H1 (cell line): ENCODE measurements at regions not wholly inside any gene's neighbourhood (a gene's known extent, or its start where the extent isn't known, plus 50 kb on each side); places are given as distances from the start of the nearest gene placed in this dataset.

Experiments
- ASH2L ChIP-seq: fragments of 200-600, 300-600 bp; sonication (generic); IDR thresholded peaks from one replicate; pipeline ENCODE4 v1.7.1; 2017; ENCODE audit warnings: low read length
- ATF2 ChIP-seq: IDR thresholded peaks from 2 replicates; pipeline ENCODE4 v1.6.1; 2012; ENCODE audit warnings: low read length, inconsistent platforms
- CHD1 ChIP-seq: IDR thresholded peaks from 2 replicates; pipeline ENCODE4 v1.6.1; 2012; ENCODE audit warnings: low read depth, low read length, improper control_type of control experiment
- CREB1 ChIP-seq: IDR thresholded peaks from 2 replicates; pipeline ENCODE4 v1.6.1; 2012; ENCODE audit warnings: inconsistent platforms
- CTBP2 ChIP-seq: IDR thresholded peaks from 2 replicates; pipeline ENCODE4 v1.7.0; 2011; ENCODE audit warnings: borderline replicate concordance, mild to moderate bottlenecking, moderate library complexity, mixed read lengths, low read length; ENCODE audit not compliant: insufficient read depth, insufficient read length
- JUN ChIP-seq: IDR thresholded peaks from 2 replicates; pipeline ENCODE4 v1.6.1; 2011; ENCODE audit warnings: low read depth, mild to moderate bottlenecking, improper control_type of control experiment, low read length
- POLR2AphosphoS5 ChIP-seq: IDR thresholded peaks from 2 replicates; pipeline ENCODE4 v1.6.1; 2011; ENCODE audit warnings: low read depth, low read length
- SIRT6 ChIP-seq: IDR thresholded peaks from one replicate; pipeline ENCODE4 v1.7.1; 2012; ENCODE audit warnings: low read length, inconsistent platforms
- SUZ12 ChIP-seq: fragments of 200-600 bp; sonication (generic); IDR thresholded peaks from 2 replicates; pipeline ENCODE4 v1.6.1; 2012; ENCODE audit warnings: mild to moderate bottlenecking, inconsistent platforms, low read length, moderate library complexity, mixed read lengths
- TAF7 ChIP-seq: optimal IDR thresholded peaks from 2 replicates; pipeline ENCODE3; 2011; ENCODE audit warnings: low read depth, mild to moderate bottlenecking, inconsistent platforms, low read length, moderate library complexity, borderline replicate concordance
- TEAD4 ChIP-seq: IDR thresholded peaks from 2 replicates; pipeline ENCODE4 v1.6.1; 2012; ENCODE audit warnings: low read depth, low read length, inconsistent platforms, mixed read lengths
- TF ChIP-seq, protein P1 (sequence below): fragments of 300-600 bp; sonication (generic); IDR thresholded peaks from 2 replicates; pipeline ENCODE4 v1.7.1; 2012; ENCODE audit warnings: low read length, moderate library complexity, mild to moderate bottlenecking, inconsistent platforms; ENCODE audit not compliant: insufficient replicate concordance

DNA sequence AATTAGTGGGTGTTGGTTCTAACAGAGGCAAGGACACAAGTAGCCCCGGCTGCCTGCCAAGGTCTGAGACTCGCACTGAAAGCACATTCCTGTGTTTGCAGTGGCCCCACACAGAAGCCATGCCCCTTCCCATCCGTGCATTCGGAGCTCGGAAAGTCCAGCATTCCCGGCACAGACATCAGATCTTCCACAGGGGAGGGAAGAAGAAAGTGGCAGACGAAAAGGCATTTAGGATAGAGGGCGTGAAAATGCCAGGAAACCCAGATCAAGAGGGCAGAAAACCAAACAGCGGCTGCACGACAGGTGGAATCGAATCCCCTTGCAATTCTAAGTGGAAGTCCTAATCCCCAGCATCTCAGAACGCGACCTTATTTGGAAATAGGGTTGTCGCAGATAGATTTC lies 105.5 kb upstream of the ASB18 start (continued):
- TF ChIP-seq, protein P1, sequence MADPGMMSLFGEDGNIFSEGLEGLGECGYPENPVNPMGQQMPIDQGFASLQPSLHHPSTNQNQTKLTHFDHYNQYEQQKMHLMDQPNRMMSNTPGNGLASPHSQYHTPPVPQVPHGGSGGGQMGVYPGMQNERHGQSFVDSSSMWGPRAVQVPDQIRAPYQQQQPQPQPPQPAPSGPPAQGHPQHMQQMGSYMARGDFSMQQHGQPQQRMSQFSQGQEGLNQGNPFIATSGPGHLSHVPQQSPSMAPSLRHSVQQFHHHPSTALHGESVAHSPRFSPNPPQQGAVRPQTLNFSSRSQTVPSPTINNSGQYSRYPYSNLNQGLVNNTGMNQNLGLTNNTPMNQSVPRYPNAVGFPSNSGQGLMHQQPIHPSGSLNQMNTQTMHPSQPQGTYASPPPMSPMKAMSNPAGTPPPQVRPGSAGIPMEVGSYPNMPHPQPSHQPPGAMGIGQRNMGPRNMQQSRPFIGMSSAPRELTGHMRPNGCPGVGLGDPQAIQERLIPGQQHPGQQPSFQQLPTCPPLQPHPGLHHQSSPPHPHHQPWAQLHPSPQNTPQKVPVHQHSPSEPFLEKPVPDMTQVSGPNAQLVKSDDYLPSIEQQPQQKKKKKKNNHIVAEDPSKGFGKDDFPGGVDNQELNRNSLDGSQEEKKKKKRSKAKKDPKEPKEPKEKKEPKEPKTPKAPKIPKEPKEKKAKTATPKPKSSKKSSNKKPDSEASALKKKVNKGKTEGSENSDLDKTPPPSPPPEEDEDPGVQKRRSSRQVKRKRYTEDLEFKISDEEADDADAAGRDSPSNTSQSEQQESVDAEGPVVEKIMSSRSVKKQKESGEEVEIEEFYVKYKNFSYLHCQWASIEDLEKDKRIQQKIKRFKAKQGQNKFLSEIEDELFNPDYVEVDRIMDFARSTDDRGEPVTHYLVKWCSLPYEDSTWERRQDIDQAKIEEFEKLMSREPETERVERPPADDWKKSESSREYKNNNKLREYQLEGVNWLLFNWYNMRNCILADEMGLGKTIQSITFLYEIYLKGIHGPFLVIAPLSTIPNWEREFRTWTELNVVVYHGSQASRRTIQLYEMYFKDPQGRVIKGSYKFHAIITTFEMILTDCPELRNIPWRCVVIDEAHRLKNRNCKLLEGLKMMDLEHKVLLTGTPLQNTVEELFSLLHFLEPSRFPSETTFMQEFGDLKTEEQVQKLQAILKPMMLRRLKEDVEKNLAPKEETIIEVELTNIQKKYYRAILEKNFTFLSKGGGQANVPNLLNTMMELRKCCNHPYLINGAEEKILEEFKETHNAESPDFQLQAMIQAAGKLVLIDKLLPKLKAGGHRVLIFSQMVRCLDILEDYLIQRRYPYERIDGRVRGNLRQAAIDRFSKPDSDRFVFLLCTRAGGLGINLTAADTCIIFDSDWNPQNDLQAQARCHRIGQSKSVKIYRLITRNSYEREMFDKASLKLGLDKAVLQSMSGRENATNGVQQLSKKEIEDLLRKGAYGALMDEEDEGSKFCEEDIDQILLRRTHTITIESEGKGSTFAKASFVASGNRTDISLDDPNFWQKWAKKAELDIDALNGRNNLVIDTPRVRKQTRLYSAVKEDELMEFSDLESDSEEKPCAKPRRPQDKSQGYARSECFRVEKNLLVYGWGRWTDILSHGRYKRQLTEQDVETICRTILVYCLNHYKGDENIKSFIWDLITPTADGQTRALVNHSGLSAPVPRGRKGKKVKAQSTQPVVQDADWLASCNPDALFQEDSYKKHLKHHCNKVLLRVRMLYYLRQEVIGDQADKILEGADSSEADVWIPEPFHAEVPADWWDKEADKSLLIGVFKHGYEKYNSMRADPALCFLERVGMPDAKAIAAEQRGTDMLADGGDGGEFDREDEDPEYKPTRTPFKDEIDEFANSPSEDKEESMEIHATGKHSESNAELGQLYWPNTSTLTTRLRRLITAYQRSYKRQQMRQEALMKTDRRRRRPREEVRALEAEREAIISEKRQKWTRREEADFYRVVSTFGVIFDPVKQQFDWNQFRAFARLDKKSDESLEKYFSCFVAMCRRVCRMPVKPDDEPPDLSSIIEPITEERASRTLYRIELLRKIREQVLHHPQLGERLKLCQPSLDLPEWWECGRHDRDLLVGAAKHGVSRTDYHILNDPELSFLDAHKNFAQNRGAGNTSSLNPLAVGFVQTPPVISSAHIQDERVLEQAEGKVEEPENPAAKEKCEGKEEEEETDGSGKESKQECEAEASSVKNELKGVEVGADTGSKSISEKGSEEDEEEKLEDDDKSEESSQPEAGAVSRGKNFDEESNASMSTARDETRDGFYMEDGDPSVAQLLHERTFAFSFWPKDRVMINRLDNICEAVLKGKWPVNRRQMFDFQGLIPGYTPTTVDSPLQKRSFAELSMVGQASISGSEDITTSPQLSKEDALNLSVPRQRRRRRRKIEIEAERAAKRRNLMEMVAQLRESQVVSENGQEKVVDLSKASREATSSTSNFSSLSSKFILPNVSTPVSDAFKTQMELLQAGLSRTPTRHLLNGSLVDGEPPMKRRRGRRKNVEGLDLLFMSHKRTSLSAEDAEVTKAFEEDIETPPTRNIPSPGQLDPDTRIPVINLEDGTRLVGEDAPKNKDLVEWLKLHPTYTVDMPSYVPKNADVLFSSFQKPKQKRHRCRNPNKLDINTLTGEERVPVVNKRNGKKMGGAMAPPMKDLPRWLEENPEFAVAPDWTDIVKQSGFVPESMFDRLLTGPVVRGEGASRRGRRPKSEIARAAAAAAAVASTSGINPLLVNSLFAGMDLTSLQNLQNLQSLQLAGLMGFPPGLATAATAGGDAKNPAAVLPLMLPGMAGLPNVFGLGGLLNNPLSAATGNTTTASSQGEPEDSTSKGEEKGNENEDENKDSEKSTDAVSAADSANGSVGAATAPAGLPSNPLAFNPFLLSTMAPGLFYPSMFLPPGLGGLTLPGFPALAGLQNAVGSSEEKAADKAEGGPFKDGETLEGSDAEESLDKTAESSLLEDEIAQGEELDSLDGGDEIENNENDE, result no peak
- TF ChIP-seq CHD1 (no peak), CTBP2 (no peak), JUN (no peak), POLR2AphosphoS5 (no peak), ASH2L (no peak), SUZ12 (no peak), ATF2 (no peak), TEAD4 (0 out of 2 replicates have a peak, but pooled peaks have one; percentile 20), CREB1 (no peak), SIRT6 (no peak), TAF7 (no peak)
